ENCODE measurements at regions not wholly inside any gene's neighbourhood (a gene's known extent, or its start where the extent isn't known, plus 50 kb on each side); places are given as distances from the start of the nearest gene placed in this dataset.

DNA sequence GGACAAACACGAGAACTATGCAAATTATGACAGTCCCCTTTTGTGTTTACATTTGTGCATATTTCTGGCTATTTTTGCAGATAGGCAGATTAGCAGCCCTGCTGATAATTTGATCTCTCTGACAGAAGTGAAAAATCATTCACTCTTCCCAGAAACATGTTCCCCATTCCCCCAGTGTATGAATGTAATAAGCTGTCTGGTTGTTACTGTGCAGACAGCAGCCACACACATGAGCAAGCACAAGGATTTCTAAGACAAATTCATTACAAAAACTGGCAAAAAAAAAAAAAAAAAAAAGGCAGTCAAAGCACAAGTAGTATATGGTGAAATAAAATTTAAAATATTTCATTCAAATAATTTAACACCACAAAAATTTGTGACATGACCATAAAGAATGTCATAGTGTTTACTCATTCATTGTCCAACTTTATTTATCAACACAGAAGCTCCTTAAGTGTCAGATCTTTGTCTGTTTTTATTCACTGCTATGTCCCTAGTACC, 95.5 kb upstream of the VGLL2 start:
- no peaks in the 10 kb centered on the region for H3K27me3 ChIP-seq (ENCODE audit: insufficient read depth, low read length, poor library complexity)
- ATAC-seq (ENCODE audit: insufficient read depth, low read depth) (no peak), DNase-seq (no peak)
- no peak overlapping the region for H3K4me2 ChIP-seq (ENCODE audit: insufficient read depth, low read length)
- H3K79me2 ChIP-seq (ENCODE audit: insufficient read depth, low read length) = no peaks in the 10 kb centered on the region
- H3K36me3 ChIP-seq (ENCODE audit: insufficient read depth, low read length) = no peaks in the 10 kb centered on the region
- no peak overlapping the region for H2AFZ ChIP-seq (ENCODE audit: low read depth, low read length)
- H3K4me1 ChIP-seq (ENCODE audit: insufficient read depth, low read length) = no peaks in the 10 kb centered on the region
- no peaks in the 10 kb centered on the region for H3K9me3 ChIP-seq (ENCODE audit: insufficient read depth, low read length, severe bottlenecking)
- H3K9ac ChIP-seq (ENCODE audit: low read depth, low read length) = no peak overlapping the region
- no peak overlapping the region for H3K4me3 ChIP-seq (ENCODE audit: low read depth in 1 of 2, low read length in 2 of 2)
- no peak for TF ChIP-seq CTCF (IDR thresholded peaks at IDR 0.05; ENCODE audit: borderline replicate concordance, extremely low read depth, low read length, poor library complexity, severe bottlenecking)
- TF ChIP-seq EZH2 (IDR thresholded peaks at IDR 0.05; ENCODE audit: borderline replicate concordance, low read depth, low read length, severe bottlenecking) = no peak
- H3K27ac ChIP-seq (ENCODE audit: low read length) = no peak overlapping the region
- no peaks in the 10 kb centered on the region for H4K20me1 ChIP-seq (ENCODE audit: insufficient read depth, low read length)

GRCh38 chr6:117174835-117175360, 90.5 kb upstream of the VGLL2 start:
- Histone ChIP-seq H3K9me3 (ENCODE audit: insufficient read depth, low read length, severe bottlenecking) (no peaks in the 10 kb centered on the region), H3K4me2 (ENCODE audit: insufficient read depth, low read length) (no peak overlapping the region), H3K27me3 (ENCODE audit: insufficient read depth, low read length, poor library complexity) (no peaks in the 10 kb centered on the region), H4K20me1 (ENCODE audit: insufficient read depth, low read length) (no peaks in the 10 kb centered on the region), H3K4me1 (ENCODE audit: insufficient read depth, low read length) (no peaks in the 10 kb centered on the region), H3K79me2 (ENCODE audit: insufficient read depth, low read length) (no peaks in the 10 kb centered on the region), H3K36me3 (ENCODE audit: insufficient read depth, low read length) (no peaks in the 10 kb centered on the region), H3K4me3 (ENCODE audit: low read depth in 1 of 2, low read length in 2 of 2) (no peak overlapping the region), H2AFZ (ENCODE audit: low read depth, low read length) (no peak overlapping the region), H3K9ac (ENCODE audit: low read depth, low read length) (no peak overlapping the region), H3K27ac (ENCODE audit: low read length) (no peak overlapping the region)
- ATAC-seq (ENCODE audit: insufficient read depth, low read depth) (no peak), DNase-seq (no peak)
- no peak for TF ChIP-seq EZH2 (IDR thresholded peaks at IDR 0.05; ENCODE audit: borderline replicate concordance, low read depth, low read length, severe bottlenecking)

DNA sequence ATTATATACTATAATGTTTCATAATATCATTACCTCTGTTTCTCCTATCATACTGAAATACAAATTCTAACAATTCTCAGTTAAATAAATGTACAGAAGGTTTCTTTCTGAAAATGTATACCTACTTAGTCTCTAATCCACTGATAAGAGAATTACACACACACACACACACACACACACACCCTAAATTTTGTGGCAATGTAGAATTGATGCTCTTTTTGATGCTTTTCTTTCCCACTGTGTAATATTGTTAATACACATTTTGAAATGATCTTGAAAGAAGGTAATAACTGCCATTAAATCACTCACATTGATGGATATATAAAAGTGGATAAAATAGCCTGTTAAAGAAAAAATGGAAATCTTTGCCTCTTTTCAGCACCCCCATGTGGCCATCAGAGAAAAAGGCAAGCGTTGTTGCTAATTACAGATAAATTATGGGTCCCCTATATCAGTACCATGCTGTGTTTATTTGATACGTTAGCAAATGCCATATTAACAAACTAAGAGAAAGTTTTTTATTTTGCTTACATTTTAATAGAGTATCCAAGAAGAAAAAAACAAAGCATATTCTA, 76.6 kb upstream of the VGLL2 start:
- Histone ChIP-seq H3K4me2 (ENCODE audit: insufficient read depth, low read length) (no peak overlapping the region), H3K4me1 (ENCODE audit: insufficient read depth, low read length) (no peaks in the 10 kb centered on the region), H3K27me3 (ENCODE audit: insufficient read depth, low read length, poor library complexity) (no peaks in the 10 kb centered on the region), H3K9ac (ENCODE audit: low read depth, low read length) (no peak overlapping the region), H3K79me2 (ENCODE audit: insufficient read depth, low read length) (no peaks in the 10 kb centered on the region), H3K9me3 (ENCODE audit: insufficient read depth, low read length, severe bottlenecking) (no peaks in the 10 kb centered on the region), H3K36me3 (ENCODE audit: insufficient read depth, low read length) (no peaks in the 10 kb centered on the region), H3K27ac (ENCODE audit: low read length) (no peak overlapping the region), H2AFZ (ENCODE audit: low read depth, low read length) (no peak overlapping the region), H4K20me1 (ENCODE audit: insufficient read depth, low read length) (no peaks in the 10 kb centered on the region), H3K4me3 (ENCODE audit: low read depth in 1 of 2, low read length in 2 of 2) (no peak overlapping the region)
- no peak for TF ChIP-seq EZH2 (IDR thresholded peaks at IDR 0.05; ENCODE audit: borderline replicate concordance, low read depth, low read length, severe bottlenecking)
- peak; percentile 48 for TF ChIP-seq CTCF (IDR thresholded peaks at IDR 0.05; ENCODE audit: borderline replicate concordance, extremely low read depth, low read length, poor library complexity, severe bottlenecking)
- no peak for DNase-seq
- ATAC-seq (ENCODE audit: insufficient read depth, low read depth) = no peak

GRCh38 chr6:117191009-117191408, 74.3 kb upstream of the VGLL2 start:
- Histone ChIP-seq H3K79me2 (ENCODE audit: insufficient read depth, low read length) (no peaks in the 10 kb centered on the region), H3K27me3 (ENCODE audit: insufficient read depth, low read length, poor library complexity) (no peaks in the 10 kb centered on the region), H3K4me1 (ENCODE audit: insufficient read depth, low read length) (no peaks in the 10 kb centered on the region), H2AFZ (ENCODE audit: low read depth, low read length) (no peak overlapping the region), H3K4me2 (ENCODE audit: insufficient read depth, low read length) (no peak overlapping the region), H3K9me3 (ENCODE audit: insufficient read depth, low read length, severe bottlenecking) (no peaks in the 10 kb centered on the region), H3K9ac (ENCODE audit: low read depth, low read length) (no peak overlapping the region), H3K27ac (ENCODE audit: low read length) (no peak overlapping the region), H4K20me1 (ENCODE audit: insufficient read depth, low read length) (no peaks in the 10 kb centered on the region), H3K4me3 (ENCODE audit: low read depth in 1 of 2, low read length in 2 of 2) (no peak overlapping the region), H3K36me3 (ENCODE audit: insufficient read depth, low read length) (no peaks in the 10 kb centered on the region)
- DNase-seq (no peak), ATAC-seq (ENCODE audit: insufficient read depth, low read depth) (no peak)
- TF ChIP-seq CTCF (IDR thresholded peaks at IDR 0.05; ENCODE audit: borderline replicate concordance, extremely low read depth, low read length, poor library complexity, severe bottlenecking) = no peak
- TF ChIP-seq EZH2 (IDR thresholded peaks at IDR 0.05; ENCODE audit: borderline replicate concordance, low read depth, low read length, severe bottlenecking) = no peak
